Activated CD4-positive, alpha-beta T cell treated with anti-CD3 and anti-CD28 coated beads, Interleukin-2, Interleukin-6, amounts not matched to agents 100 ng/mL and 50 ng/mL, durations not matched to agents 16 hours and 8 hours (primary cell): ENCODE measurements at regions not wholly inside any gene's neighbourhood (a gene's known extent, or its start where the extent isn't known, plus 50 kb on each side); places are given as distances from the start of the nearest gene placed in this dataset.

Source experiments
- DNase-seq: peaks from one replicate; pipeline ENCODE4 v3.0.0-alpha.2; 2020

GRCh38 chr16:85990861-85991301 is 91.9 kb downstream of the IRF8 start:
- DNase-seq, result no peak

GRCh38 chr16:85991425-85991824 is 92.5 kb downstream of the IRF8 start:
- DNase-seq, result no peak

DNA sequence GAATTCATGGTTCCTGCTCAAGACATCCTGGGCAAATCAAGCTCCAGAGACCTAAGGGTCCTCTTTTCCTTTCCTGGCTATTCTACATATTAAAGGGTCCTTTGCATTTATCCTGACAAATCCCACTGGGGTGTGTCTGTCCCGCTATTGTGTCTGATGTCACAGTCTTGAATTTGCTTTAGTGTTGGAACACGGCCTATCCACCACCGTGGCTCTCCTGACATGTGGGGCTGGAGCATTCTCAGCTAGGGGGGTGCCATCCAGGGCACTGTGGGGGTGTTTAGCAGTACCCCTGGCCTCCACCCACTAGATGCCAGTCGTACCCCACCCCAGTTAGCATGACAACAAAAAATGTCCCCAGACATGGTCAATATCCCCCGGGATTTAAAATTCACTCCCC is 92.9 kb downstream of the IRF8 start:
- DNase-seq, result no peak

DNA sequence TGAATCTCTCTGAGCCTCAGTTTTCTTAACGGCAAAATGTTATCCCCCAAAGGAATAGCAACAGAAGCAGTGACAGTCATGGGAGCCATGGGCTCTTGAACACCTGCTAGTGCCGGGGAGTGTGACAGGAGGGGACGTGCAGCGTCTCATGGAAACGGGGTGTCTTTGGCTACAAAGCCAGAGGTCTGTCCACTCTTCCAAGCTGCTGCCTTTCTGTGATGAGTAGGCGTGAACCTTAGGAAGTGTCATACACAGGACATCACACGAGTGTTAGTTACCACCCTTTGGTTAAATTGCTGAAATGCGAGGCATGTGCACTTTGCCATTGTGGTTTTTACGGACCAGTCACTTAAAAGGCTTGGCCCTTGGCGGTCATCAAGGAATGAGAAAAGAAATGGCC is 93.4 kb downstream of the IRF8 start:
- no peak for DNase-seq

GRCh38 chr16:85992779-85993178 is 93.8 kb downstream of the IRF8 start:
- no peak for DNase-seq

- DNase-seq, result no peak
Measured at GRCh38 chr16:85994492-85995490, 95.8 kb downstream of the IRF8 start.

GRCh38 chr16:85995541-85996423 is 96.8 kb downstream of the IRF8 start:
- DNase-seq, result peak; percentile 28

GRCh38 chr16:85996843-85997242 is 97.9 kb downstream of the IRF8 start:
- DNase-seq, result no peak

- no peak for DNase-seq
Measured at GRCh38 chr16:85998171-85998867, 99.4 kb downstream of the IRF8 start.

DNA sequence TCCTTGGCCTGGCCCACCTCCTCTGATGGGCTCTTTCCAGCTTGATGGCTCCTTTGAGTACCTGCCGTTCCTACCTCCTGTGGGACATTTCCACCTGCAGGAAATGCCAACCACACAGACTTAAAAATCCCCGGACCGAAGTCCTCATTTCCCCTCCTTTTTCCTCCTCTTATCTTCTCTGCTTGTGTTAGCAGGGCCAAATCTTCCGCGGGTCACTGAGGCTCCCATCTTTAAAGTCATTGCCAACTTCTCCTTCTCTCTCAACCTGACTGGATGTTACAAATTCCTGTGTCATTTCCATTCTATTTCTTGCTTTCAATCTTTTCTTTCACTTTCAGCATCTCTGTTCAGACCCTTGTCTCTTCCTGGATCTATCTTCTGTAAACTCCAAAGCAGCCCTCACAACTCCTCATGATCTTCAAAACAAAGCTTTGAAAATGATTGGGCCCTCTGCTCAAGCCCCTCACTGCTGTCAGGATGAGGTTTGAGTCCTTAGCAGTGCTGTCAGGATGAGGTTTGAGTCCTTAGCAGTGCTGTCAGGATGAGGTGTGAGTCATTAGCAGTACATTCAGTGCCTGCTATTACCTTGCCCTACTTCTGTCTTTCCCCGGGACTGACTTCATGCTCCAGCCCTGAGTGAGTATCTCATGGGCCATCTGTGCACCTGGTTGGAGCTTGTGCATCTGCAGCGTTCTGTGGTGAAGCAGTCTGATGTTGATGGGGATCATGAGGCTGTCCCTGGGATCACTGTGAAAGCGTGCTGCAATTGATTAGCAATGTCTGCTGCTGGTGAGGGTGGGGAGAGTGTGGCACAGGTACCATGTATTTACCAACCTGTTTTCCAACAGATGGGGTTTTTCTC is 100.1 kb downstream of the IRF8 start:
- DNase-seq, result peak; percentile 36

DNA sequence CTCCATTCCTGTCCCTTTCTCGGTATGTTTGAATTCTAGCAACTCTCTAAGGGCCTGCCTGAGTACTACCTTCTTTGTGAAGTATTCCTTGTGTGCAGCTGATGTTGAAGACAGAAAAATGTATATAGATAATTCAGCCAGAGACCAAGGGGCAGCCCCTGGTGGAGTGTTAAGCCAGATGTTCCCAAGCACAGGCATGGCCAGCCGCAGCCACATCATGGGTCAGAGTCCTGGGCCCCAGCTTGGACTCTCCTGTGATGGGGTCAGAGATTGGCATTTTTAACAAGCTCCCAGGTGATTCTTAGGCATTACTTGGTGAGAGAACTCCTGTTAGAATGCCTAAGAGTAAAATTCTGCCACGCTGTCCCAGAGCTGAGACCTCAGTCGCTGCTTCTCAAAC is 100.8 kb downstream of the IRF8 start:
- no peak for DNase-seq

- no peak for DNase-seq
Measured at GRCh38 chr16:86002178-86002900, 103.4 kb downstream of the IRF8 start.

GRCh38 chr16:86007524-86007923 is 108.6 kb downstream of the IRF8 start:
- DNase-seq, result no peak

DNA sequence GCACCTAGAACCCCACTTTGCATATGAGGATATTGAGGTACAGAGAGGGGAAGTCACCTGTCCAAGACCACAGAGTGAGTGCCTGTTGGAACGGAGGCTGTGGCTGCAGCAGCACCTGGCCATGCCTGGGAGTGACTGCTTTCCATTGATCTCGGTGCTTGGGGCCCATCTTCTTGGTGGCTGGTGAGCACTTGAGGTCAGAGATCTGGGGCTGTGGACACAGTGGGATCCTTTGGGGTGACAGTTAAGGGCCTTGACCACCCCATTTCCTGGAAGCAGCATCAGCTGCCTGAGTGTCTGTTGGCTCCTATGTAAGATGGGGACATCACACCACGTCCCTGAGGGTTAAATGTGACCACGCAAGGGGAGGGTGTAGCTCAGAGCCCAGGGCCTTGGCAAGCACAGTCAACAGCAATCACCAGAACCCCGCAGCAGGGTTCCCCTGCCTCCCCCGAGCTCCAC is 111.7 kb downstream of the IRF8 start:
- no peak for DNase-seq

- DNase-seq, result no peak
Measured at GRCh38 chr16:86011532-86011931, 112.6 kb downstream of the IRF8 start.

GRCh38 chr16:86012221-86012620 is 113.3 kb downstream of the IRF8 start:
- no peak for DNase-seq

DNA sequence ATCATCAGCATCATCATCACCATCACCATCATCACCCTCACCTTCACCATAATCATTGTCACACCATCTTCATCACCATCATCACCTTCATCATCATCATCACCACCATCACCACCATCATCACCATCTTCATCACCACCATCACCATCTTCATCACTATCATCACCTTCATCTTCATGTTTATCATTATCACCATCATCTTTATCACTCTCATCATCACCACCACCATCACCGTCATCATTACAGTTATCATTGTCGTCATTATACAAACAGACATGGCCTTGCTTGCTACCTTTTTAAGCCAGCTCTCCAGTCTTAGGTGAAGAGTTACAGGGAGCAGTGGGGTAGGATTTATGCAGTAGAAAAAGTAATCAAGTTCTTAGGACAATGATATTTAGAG is 114.9 kb downstream of the IRF8 start:
- DNase-seq, result no peak

GRCh38 chr16:86015606-86016005 is 116.6 kb downstream of the IRF8 start:
- DNase-seq, result no peak

DNA sequence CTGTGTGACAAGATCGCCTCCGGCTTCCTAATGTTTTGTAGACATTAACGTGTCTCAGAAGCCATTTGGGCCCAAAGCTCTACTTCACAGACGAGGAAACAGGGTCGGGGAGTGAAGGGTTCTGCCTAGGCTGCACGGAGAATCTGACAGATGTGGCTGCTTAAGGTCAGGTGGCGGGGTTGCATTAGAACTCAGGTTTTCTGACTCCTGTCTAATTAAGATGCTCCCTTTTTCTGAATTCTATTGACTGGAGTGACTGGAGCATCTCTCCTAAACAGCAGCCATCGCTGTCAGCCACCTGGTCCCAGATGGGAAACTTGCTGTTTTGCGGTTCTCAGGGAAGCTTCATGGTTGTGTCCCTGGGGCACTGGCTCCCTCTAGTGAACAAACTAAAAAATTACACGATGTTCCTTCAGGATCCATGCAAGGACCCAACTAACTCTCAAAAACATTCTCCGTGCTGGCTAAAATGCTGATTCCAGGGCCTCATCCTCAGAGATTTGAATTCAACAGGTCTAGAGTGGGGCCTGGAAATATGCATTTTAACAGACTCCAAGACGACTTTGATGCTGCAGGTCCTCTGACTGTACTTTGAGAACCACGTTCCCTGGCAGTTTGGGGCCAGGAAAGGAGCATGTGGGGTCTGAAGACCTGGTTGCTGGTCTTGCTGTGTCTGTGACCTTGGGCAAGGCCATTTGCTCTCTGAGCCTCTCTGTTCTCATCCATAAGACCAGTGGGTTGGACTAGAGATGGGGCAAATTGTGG is 117.4 kb downstream of the IRF8 start:
- DNase-seq, result peak; percentile 56

DNA sequence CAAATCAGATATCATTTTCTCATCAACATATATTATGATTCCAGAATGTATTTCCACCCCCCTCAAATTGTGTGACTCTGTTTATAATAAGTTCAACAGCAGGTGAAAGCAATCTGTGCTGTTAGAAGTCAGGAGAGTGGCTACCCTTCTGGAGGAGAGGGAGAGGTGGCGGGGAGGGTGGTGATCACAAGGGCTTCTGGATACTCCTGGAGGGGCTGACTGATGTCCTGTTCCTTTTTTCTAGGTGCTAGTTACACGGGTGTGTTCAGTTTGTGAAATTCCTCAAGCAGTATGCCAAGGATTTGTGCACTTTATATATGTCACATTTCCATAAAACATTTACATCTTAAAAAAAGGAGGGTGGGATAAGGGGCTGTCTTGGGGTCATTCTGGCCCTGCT is 119.1 kb downstream of the IRF8 start:
- no peak for DNase-seq
